ENCODE measurements at regions not wholly inside any gene's neighbourhood (a gene's known extent, or its start where the extent isn't known, plus 50 kb on each side); places are given as distances from the start of the nearest gene placed in this dataset.

DNA sequence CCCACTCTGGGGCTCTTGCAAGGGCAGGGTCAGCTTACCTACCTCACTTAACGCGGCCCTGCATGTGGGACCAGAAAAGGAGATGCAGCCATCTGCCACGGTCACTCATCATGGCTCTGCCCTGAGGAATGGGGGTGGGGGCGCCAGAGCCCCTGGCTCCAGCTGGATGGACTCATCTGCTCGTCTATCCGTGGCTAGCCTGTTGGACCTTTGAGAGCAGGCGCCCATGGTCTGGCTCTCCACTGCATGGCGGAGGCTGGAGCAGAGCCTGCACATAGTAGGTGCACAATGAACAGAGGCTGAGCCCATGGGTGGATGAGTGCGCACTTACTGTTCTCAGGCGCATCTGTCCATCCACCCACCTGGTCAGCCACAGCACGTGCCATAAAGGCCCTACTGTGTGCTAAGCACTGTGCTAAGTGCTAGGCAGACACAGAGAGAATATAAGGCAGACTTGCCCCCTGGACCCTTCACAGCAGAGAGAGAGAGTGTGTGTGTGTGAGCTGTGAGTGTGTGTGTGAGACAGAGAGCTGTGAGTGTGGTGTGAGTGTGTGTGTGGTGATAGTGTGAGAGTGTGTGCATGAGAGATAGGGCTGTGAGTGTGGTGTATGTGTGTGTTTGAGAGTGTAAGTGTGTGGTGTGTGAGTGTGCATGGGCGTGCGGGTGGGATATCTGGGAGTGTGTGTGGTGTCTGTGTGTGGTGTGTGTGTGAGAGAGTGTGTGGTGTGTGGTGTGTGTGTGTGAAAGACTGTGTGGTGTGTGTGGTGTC lies 151.3 kb downstream of the TFCP2L1 start:
- Mint-ChIP-seq H3K27ac (no peak overlapping the region), H3K27me3 (no peaks in the 10 kb centered on the region), H3K4me3 (no peak overlapping the region)

DNA sequence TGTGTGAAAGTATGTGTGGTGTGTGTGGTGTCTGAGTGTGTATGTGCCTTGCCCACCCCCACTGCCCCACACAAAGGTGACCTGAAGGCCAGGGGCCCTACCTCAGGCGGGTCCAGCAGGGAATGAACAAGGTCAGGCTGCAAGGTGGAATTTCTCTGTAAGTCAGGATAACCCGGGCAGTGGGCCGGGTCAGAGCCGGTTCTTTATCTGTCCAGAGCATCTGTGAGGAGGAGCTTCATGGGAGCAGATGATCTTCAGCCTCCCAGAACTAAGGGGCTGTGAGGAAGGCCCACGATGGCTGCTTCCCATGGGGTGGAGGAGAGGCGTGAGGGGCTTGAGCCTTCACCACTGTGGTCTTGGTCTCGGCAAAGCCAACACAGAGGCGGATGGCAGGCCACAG lies 150.3 kb downstream of the TFCP2L1 start:
- TF ChIP-seq, protein P1, sequence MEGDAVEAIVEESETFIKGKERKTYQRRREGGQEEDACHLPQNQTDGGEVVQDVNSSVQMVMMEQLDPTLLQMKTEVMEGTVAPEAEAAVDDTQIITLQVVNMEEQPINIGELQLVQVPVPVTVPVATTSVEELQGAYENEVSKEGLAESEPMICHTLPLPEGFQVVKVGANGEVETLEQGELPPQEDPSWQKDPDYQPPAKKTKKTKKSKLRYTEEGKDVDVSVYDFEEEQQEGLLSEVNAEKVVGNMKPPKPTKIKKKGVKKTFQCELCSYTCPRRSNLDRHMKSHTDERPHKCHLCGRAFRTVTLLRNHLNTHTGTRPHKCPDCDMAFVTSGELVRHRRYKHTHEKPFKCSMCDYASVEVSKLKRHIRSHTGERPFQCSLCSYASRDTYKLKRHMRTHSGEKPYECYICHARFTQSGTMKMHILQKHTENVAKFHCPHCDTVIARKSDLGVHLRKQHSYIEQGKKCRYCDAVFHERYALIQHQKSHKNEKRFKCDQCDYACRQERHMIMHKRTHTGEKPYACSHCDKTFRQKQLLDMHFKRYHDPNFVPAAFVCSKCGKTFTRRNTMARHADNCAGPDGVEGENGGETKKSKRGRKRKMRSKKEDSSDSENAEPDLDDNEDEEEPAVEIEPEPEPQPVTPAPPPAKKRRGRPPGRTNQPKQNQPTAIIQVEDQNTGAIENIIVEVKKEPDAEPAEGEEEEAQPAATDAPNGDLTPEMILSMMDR (IDR thresholded peaks at IDR 0.05) = no peak
- TF ChIP-seq EZH2 (IDR thresholded peaks at IDR 0.05; ENCODE audit: borderline replicate concordance, insufficient read depth, low read depth, low read length, poor library complexity, severe bottlenecking) = no peak
- DNase-seq = no peak
- POLR2A ChIA-PET = no interaction called here
- Mint-ChIP-seq H3K27me3 (no peaks in the 10 kb centered on the region), H3K9me3 (ENCODE audit: insufficient read depth) (no peaks in the 10 kb centered on the region), H3K27ac (no peak overlapping the region), H3K4me3 (no peak overlapping the region), H3K4me1 (no peaks in the 10 kb centered on the region)
- no peaks in the 10 kb centered on the region for H3K4me1 ChIP-seq (ENCODE audit: control insufficient read depth in 2 of 2, insufficient read depth in 2 of 2, low read length in 2 of 2)
- no peak overlapping the region for H3K27ac ChIP-seq (ENCODE audit: low read length in 2 of 2)
- WGBS (ENCODE audit: insufficient coverage) = 89% methylated on average over 6 of the region's 8 CpGs
- intact Hi-C loops (cut with micrococcal nuclease) = no loop called here
- CTCF ChIA-PET = no interaction called here
- no peaks in the 10 kb centered on the region for H3K27me3 ChIP-seq (replicated peaks in 1 of 4; ENCODE audit: control extremely low read depth in 1 of 4, control insufficient read depth in 3 of 4, insufficient read depth in 4 of 4, low read length in 3 of 4)
- no peaks in the 10 kb centered on the region for H3K36me3 ChIP-seq (replicated peaks in 1 of 2; ENCODE audit: control extremely low read depth in 1 of 2, control insufficient read depth in 1 of 2, extremely low read depth in 1 of 2, insufficient read depth in 2 of 2, low read length in 1 of 2)
- no peak overlapping the region for H2AFZ ChIP-seq (ENCODE audit: insufficient read depth, low read depth, low read length, poor library complexity, severe bottlenecking)
- H3K79me2 ChIP-seq (ENCODE audit: control insufficient read depth, insufficient read depth, low read length) = no peaks in the 10 kb centered on the region
- H4K20me1 ChIP-seq (ENCODE audit: control insufficient read depth, insufficient read depth, low read length, poor library complexity, severe bottlenecking) = no peaks in the 10 kb centered on the region
- ATAC-seq (ENCODE audit: low read depth) = no peak
- peaks cover 0 to 18% (median 0%) of the 10 kb centered on the region in 3 donors for H3K9me3 ChIP-seq (ENCODE audit: control extremely low read depth in 1 of 3, control insufficient read depth in 2 of 3, insufficient read depth in 1 of 3, low read length in 2 of 3)
- no peak overlapping the region for H3K4me3 ChIP-seq (ENCODE audit: control extremely low read depth in 1 of 5, extremely low read depth in 1 of 5, insufficient read depth in 1 of 5, low read depth in 2 of 5, low read length in 4 of 5)
- H3K4me2 ChIP-seq (replicated peaks; ENCODE audit: low read depth, low read length, poor library complexity, severe bottlenecking) = no peak overlapping the region
- no peak overlapping the region for H3K9ac ChIP-seq (ENCODE audit: low read length)

More for the DNA sequence above, 151.3 kb downstream of the TFCP2L1 start:
- ChIA-PET POLR2A (no interaction called here), CTCF (no interaction called here)
- Histone ChIP-seq H3K9ac (ENCODE audit: low read length) (no peak overlapping the region), H3K4me1 (ENCODE audit: control insufficient read depth in 2 of 2, insufficient read depth in 2 of 2, low read length in 2 of 2) (no peaks in the 10 kb centered on the region), H3K27me3 (replicated peaks in 1 of 4; ENCODE audit: control extremely low read depth in 1 of 4, control insufficient read depth in 3 of 4, insufficient read depth in 4 of 4, low read length in 3 of 4) (no peaks in the 10 kb centered on the region), H3K27ac (ENCODE audit: low read length in 2 of 2) (no peak overlapping the region), H3K9me3 (ENCODE audit: control extremely low read depth in 1 of 3, control insufficient read depth in 2 of 3, insufficient read depth in 1 of 3, low read length in 2 of 3) (peaks cover 0 to 18% (median 0%) of the 10 kb centered on the region in 3 donors), H4K20me1 (ENCODE audit: control insufficient read depth, insufficient read depth, low read length, poor library complexity, severe bottlenecking) (no peaks in the 10 kb centered on the region), H3K36me3 (replicated peaks in 1 of 2; ENCODE audit: control extremely low read depth in 1 of 2, control insufficient read depth in 1 of 2, extremely low read depth in 1 of 2, insufficient read depth in 2 of 2, low read length in 1 of 2) (no peaks in the 10 kb centered on the region), H2AFZ (ENCODE audit: insufficient read depth, low read depth, low read length, poor library complexity, severe bottlenecking) (no peak overlapping the region), H3K4me2 (replicated peaks; ENCODE audit: low read depth, low read length, poor library complexity, severe bottlenecking) (no peak overlapping the region), H3K79me2 (ENCODE audit: control insufficient read depth, insufficient read depth, low read length) (no peaks in the 10 kb centered on the region), H3K4me3 (ENCODE audit: control extremely low read depth in 1 of 5, extremely low read depth in 1 of 5, insufficient read depth in 1 of 5, low read depth in 2 of 5, low read length in 4 of 5) (no peak overlapping the region)
- TF ChIP-seq EZH2 (IDR thresholded peaks at IDR 0.05; ENCODE audit: borderline replicate concordance, insufficient read depth, low read depth, low read length, poor library complexity, severe bottlenecking) = no peak
- TF ChIP-seq, protein P1 (IDR thresholded peaks at IDR 0.05) = no peak
- Mint-ChIP-seq H3K4me1 (no peaks in the 10 kb centered on the region), H3K9me3 (ENCODE audit: insufficient read depth) (no peaks in the 10 kb centered on the region)
- no peak for DNase-seq
- ATAC-seq (ENCODE audit: low read depth) = no peak
- 96% methylated on average over 13 of the region's 13 CpGs for WGBS (ENCODE audit: insufficient coverage)
- intact Hi-C loops (cut with micrococcal nuclease) = no loop called here

Data from B cell (primary cell).